ENCODE measurements at regions not wholly inside any gene's neighbourhood (a gene's known extent, or its start where the extent isn't known, plus 50 kb on each side); places are given as distances from the start of the nearest gene placed in this dataset.

DNA sequence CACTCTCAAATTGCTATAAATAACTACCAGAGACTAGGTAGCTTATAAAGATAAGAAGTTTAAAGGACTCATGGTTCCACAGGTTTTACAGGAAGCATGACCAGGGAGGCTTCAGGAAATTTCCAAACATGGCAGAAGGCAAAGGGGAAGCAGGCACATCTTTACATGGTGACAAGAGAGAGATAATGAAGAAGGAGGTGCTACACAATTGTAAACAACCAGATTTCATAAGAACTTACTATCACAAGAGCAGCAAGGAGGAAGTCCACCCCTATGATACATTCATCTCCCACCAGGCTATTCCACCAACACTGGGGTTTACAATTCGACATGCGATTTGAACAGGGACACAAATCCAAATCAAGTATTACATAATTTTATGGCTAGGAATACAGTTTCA lies 257.7 kb downstream of the BTG1 start:
- no peak for DNase-seq (ENCODE audit: unreplicated experiment)
- TF ChIP-seq, protein P1, sequence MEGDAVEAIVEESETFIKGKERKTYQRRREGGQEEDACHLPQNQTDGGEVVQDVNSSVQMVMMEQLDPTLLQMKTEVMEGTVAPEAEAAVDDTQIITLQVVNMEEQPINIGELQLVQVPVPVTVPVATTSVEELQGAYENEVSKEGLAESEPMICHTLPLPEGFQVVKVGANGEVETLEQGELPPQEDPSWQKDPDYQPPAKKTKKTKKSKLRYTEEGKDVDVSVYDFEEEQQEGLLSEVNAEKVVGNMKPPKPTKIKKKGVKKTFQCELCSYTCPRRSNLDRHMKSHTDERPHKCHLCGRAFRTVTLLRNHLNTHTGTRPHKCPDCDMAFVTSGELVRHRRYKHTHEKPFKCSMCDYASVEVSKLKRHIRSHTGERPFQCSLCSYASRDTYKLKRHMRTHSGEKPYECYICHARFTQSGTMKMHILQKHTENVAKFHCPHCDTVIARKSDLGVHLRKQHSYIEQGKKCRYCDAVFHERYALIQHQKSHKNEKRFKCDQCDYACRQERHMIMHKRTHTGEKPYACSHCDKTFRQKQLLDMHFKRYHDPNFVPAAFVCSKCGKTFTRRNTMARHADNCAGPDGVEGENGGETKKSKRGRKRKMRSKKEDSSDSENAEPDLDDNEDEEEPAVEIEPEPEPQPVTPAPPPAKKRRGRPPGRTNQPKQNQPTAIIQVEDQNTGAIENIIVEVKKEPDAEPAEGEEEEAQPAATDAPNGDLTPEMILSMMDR (IDR thresholded peaks at IDR 0.05; ENCODE audit: unreplicated experiment) = no peak
- ChIA-PET POLR2A (interaction anchor here (0.8 to 2.1 kb wide), 8 partner anchors 10 to 474 kb away, joined by 3 to 7 read pairs (median 4); no protein-coding TSS in a partner anchor), CTCF (interaction anchor here (0.6 kb wide), 1 partner anchor 98 kb away, joined by 3 read pairs; no protein-coding TSS in a partner anchor)
- H3K36me3 Mint-ChIP-seq (ENCODE audit: insufficient read depth, unreplicated experiment) = no peaks in the 10 kb centered on the region
- intact Hi-C loops (cut with micrococcal nuclease) = no loop called here
- H3K4me3 Mint-ChIP-seq (ENCODE audit: unreplicated experiment) = no peak overlapping the region
- H3K27ac Mint-ChIP-seq (ENCODE audit: low read depth, unreplicated experiment) = no peak overlapping the region
- no peaks in the 10 kb centered on the region for H3K9me3 Mint-ChIP-seq (ENCODE audit: unreplicated experiment)
- no peaks in the 10 kb centered on the region for H3K27me3 Mint-ChIP-seq (ENCODE audit: insufficient read depth, unreplicated experiment)
- peaks cover 17% of the 10 kb centered on the region for H3K4me1 Mint-ChIP-seq (ENCODE audit: insufficient read depth, unreplicated experiment)
- BruUV-seq (replicated peaks) = no TSS peak

- CTCF ChIA-PET = interaction anchor here (0.6 to 0.7 kb wide), 2 partner anchors 16 to 482 kb away, joined by 3 read pairs; no protein-coding TSS in a partner anchor
- Mint-ChIP-seq H3K9me3 (ENCODE audit: unreplicated experiment) (no peaks in the 10 kb centered on the region), H3K36me3 (ENCODE audit: insufficient read depth, unreplicated experiment) (no peaks in the 10 kb centered on the region), H3K27ac (ENCODE audit: low read depth, unreplicated experiment) (no peak overlapping the region), H3K27me3 (ENCODE audit: insufficient read depth, unreplicated experiment) (no peaks in the 10 kb centered on the region), H3K4me3 (ENCODE audit: unreplicated experiment) (no peak overlapping the region), H3K4me1 (ENCODE audit: insufficient read depth, unreplicated experiment) (peaks cover 11% of the 10 kb centered on the region)
- DNase-seq (ENCODE audit: unreplicated experiment) = no peak
- intact Hi-C loops (cut with micrococcal nuclease) = no loop called here
- TF ChIP-seq, protein P1 (IDR thresholded peaks at IDR 0.05; ENCODE audit: unreplicated experiment) = no peak
- POLR2A ChIA-PET = interaction anchor here (0.7 to 2.1 kb wide), 7 partner anchors 8 to 260 kb away, joined by 3 to 7 read pairs (median 5); no protein-coding TSS in a partner anchor
- BruUV-seq (replicated peaks) = no TSS peak
Measured at GRCh38 chr12:91885851-91886731, 259.6 kb downstream of the BTG1 start.

DNA sequence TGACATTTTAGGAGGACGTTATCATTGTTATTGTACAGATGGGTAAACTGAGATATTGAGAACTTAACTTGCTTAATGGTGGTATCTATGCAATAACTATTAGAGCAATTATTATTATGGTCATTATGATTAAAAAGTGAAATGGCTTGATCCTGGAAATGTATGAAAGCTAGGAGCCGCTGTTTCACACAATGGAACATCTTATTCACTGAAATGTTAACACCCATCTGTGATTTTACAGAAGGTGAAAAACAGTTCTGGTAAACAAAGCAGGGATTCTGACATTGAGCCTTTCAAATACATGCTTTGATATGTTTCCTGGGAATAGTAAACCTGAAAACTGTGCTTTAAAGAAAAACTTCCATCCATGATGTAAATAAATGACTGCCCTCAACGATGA lies 261.4 kb downstream of the BTG1 start:
- ChIA-PET CTCF (no interaction called here), POLR2A (no interaction called here)
- DNase-seq (ENCODE audit: unreplicated experiment) = no peak
- no TSS peak for BruUV-seq (replicated peaks)
- no peak overlapping the region for H3K27ac Mint-ChIP-seq (ENCODE audit: low read depth, unreplicated experiment)
- no peaks in the 10 kb centered on the region for H3K9me3 Mint-ChIP-seq (ENCODE audit: unreplicated experiment)
- H3K36me3 Mint-ChIP-seq (ENCODE audit: insufficient read depth, unreplicated experiment) = no peaks in the 10 kb centered on the region
- intact Hi-C loops (cut with micrococcal nuclease) = no loop called here
- peaks cover 2% of the 10 kb centered on the region for H3K4me1 Mint-ChIP-seq (ENCODE audit: insufficient read depth, unreplicated experiment)
- H3K27me3 Mint-ChIP-seq (ENCODE audit: insufficient read depth, unreplicated experiment) = no peaks in the 10 kb centered on the region
- no peak overlapping the region for H3K4me3 Mint-ChIP-seq (ENCODE audit: unreplicated experiment)
- TF ChIP-seq, protein P1 (IDR thresholded peaks at IDR 0.05; ENCODE audit: unreplicated experiment) = no peak

GRCh38 chr12:91883811-91884210 lies 261.8 kb downstream of the BTG1 start:
- no TSS peak for BruUV-seq (replicated peaks)
- ChIA-PET CTCF (interaction anchor here (0.7 kb wide), 1 partner anchor 68 kb away, joined by 3 read pairs; no protein-coding TSS in a partner anchor), POLR2A (interaction anchor here (0.7 to 1.1 kb wide), 5 partner anchors 24 to 341 kb away, joined by 3 to 7 read pairs (median 4); no protein-coding TSS in a partner anchor)
- DNase-seq (ENCODE audit: unreplicated experiment) = no peak
- Mint-ChIP-seq H3K9me3 (ENCODE audit: unreplicated experiment) (no peaks in the 10 kb centered on the region), H3K27me3 (ENCODE audit: insufficient read depth, unreplicated experiment) (no peaks in the 10 kb centered on the region), H3K4me3 (ENCODE audit: unreplicated experiment) (no peak overlapping the region), H3K27ac (ENCODE audit: low read depth, unreplicated experiment) (no peak overlapping the region), H3K36me3 (ENCODE audit: insufficient read depth, unreplicated experiment) (no peaks in the 10 kb centered on the region), H3K4me1 (ENCODE audit: insufficient read depth, unreplicated experiment) (no peaks in the 10 kb centered on the region)
- intact Hi-C loops (cut with micrococcal nuclease) = no loop called here
- TF ChIP-seq, protein P1 (IDR thresholded peaks at IDR 0.05; ENCODE audit: unreplicated experiment) = no peak

All from MCF 10A (cell line).